ENCODE measurements at regions not wholly inside any gene's neighbourhood (a gene's known extent, or its start where the extent isn't known, plus 50 kb on each side); places are given as distances from the start of the nearest gene placed in this dataset.

DNA sequence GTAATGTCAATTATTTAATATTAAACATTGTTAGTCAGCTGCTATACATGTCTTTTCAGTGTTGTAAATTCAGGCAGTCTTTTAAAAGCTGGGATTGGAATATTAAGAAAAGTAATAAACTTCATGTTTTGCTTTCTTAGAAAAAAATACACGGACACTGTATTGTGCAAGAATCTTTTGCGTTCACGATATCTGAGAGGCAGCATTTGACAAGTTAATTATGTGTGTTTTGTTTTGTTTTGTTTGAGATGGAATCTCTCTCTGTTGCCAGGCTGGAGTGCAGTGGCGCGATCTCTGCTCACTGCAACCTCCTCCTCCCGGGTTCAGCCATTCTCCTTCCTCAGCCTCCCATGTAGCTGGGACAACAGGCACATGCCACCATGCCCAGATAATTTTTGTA lies 1661.3 kb downstream of the HACE1 start:
- DNase-seq (ENCODE audit: low spot score) = no peak
- intact Hi-C loops (cut with DNase I) = no loop called here

- DNase-seq (ENCODE audit: low spot score) = no peak
- intact Hi-C loops (cut with DNase I) = no loop called here
Observed at GRCh38 chr6:103193413-103193812, 1666.3 kb downstream of the HACE1 start.

DNA sequence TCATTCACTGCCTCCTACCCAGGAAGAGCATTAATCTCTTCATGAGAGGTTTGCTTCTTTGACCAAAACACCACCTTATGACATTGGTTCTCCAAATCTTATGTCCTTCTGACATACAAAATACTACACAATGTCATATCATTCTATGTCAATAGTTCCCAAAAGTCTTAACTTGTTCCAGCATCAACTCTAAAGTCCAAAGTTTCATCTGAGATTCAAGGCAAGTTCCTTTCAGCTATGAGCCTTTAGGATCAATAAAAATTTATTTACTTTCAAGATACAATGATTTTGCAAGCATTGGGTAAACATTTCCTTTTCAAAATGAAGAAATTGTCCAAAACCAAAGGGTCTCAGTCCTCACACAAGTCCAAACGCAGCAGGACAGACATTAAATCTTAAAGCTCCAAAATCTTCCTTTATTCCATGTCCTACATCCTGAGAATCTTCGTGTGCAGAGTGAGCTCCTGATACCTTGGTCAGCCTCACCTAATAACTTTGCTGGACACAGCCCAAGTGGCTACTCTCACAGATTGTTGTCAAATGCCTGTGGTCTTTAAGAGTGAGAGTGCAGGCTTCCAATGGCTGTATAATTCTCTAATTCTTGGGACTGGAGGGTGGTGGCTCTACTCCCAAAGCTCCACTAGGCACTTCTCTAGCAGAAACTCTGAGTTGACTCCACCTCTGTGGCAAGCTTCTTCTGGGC lies 1668.2 kb downstream of the HACE1 start:
- DNase-seq (ENCODE audit: low spot score) = no peak
- intact Hi-C loops (cut with DNase I) = no loop called here

DNA sequence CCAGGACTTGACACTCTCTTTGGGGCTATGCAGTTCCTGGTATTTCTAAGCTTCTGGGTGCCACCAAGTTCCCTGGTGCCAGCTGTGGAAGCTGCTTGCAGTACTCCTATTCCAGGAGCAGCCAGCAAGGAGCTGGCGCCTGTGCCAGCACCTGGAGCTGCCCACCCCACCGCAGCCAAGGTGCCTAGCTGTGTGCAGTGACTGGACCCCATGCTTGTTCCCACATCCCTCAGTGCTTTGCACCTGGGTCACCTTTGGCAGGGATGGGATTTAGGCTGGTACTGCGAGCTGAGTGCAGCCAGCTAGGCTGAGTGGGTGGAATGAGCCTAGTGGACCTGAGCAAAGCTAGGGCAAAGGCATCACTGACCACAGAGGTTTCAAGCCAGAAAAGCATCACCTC lies 1674.9 kb downstream of the HACE1 start:
- DNase-seq (ENCODE audit: low spot score) = no peak
- intact Hi-C loops (cut with DNase I) = loop anchor here in 1 of 2 donors (10.0 kb wide), 1 partner anchor 740 kb away; no protein-coding TSS in a partner anchor

- no peak for DNase-seq (ENCODE audit: low spot score)
- intact Hi-C loops (cut with DNase I) = loop anchor here in 1 of 2 donors (10.0 kb wide), 1 partner anchor 741 kb away; no protein-coding TSS in a partner anchor
Observed at GRCh38 chr6:103183831-103184411, 1675.8 kb downstream of the HACE1 start.

DNA sequence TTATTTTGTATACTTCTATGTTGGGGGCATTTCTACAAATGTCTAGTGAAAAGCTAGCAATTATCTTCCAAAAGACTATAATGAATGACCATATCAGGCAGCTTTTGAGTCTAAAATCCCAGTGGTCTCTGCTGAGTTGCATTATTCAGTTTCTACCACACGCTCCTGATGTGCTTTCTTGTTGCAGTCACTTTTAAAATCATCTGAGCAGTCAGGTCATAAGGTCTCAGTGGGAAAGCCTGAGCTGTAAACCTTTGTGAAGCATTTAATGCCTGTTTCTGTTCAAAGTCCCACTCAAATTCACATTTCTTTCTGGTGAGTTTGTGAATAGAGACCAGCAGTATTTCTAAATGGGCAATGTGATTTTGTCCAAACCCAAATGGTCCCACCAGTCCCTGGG lies 1681.5 kb downstream of the HACE1 start:
- DNase-seq (ENCODE audit: low spot score) = no peak
- intact Hi-C loops (cut with DNase I) = no loop called here

GRCh38 chr6:103177791-103178190 lies 1681.9 kb downstream of the HACE1 start:
- DNase-seq (ENCODE audit: low spot score) = no peak
- intact Hi-C loops (cut with DNase I) = no loop called here

- no peak for DNase-seq (ENCODE audit: low spot score)
- intact Hi-C loops (cut with DNase I) = no loop called here
Observed at GRCh38 chr6:103175056-103175455, 1684.7 kb downstream of the HACE1 start.

- no peak for DNase-seq (ENCODE audit: low spot score)
- intact Hi-C loops (cut with DNase I) = no loop called here
Observed at GRCh38 chr6:103167345-103168071, 1692.2 kb downstream of the HACE1 start.

- DNase-seq (ENCODE audit: low spot score) = no peak
- intact Hi-C loops (cut with DNase I) = no loop called here
Observed at GRCh38 chr6:103154779-103155572, 1704.7 kb downstream of the HACE1 start.

- intact Hi-C loops (cut with DNase I) = no loop called here
- no peak for DNase-seq (ENCODE audit: low spot score)
Observed at GRCh38 chr6:103153016-103153415, 1706.7 kb downstream of the HACE1 start.

GRCh38 chr6:103142902-103143301 lies 1716.8 kb downstream of the HACE1 start:
- DNase-seq (ENCODE audit: low spot score) = no peak
- intact Hi-C loops (cut with DNase I) = no loop called here

DNA sequence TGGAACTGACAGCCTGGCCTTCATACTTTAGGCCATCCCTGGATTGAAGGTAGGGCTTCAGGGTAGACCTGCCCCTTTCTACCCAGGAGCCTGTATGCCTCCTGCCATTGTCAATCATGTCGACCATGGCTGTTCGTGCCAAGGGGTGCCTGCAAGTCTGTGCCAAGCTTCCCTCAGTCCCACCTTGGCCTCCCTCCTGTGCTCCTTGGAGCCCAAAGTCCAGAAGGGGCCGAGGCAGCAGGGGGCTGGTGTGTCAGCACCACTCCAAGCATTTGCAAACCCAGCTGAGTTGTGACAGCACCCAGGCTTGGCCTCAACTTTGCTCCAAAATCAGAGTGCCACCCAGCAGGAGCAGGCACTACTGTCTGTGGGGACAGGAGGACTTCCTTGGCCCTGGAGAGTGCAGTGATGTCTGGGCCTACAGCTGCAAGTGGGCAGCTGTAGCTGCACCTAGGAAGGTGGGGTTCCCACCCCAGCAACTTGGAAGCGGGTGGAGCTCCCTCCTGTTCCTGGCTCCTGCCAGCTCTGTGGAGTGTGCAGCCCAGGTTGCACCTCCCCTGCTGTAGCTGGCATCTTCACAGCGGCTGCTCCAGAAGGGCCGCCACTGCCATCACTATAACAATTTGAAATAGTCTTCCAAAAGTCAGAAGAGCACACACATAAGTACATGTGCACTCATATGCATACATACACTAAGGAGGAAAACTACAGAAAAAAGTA lies 1719.3 kb downstream of the HACE1 start:
- peak; percentile 45 for DNase-seq (ENCODE audit: low spot score)
- intact Hi-C loops (cut with DNase I) = no loop called here

DNA sequence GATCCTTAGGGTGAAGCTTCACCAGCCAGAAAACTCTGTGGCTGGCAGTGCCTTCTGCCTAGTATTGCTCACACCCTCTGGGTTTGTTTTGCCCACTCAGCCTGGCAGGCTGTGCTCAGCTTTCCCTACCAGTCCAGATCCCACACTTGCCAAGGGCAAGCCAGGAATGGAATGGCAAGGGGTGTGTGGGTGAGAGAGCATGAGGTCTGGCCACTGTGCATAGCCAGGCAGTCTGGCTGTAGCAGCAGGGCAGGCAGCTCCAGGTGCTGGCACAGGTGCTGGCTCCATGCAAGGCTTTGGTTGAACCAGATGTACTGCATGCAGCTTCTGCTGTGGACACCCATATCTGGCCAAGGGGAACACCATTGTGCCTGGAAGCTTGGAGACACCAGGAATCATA lies 1720.3 kb downstream of the HACE1 start:
- no peak for DNase-seq (ENCODE audit: low spot score)
- intact Hi-C loops (cut with DNase I) = no loop called here

- no peak for DNase-seq (ENCODE audit: low spot score)
- intact Hi-C loops (cut with DNase I) = no loop called here
Observed at GRCh38 chr6:103124471-103124870, 1731.0 kb downstream of the GRIK2 start.

DNA sequence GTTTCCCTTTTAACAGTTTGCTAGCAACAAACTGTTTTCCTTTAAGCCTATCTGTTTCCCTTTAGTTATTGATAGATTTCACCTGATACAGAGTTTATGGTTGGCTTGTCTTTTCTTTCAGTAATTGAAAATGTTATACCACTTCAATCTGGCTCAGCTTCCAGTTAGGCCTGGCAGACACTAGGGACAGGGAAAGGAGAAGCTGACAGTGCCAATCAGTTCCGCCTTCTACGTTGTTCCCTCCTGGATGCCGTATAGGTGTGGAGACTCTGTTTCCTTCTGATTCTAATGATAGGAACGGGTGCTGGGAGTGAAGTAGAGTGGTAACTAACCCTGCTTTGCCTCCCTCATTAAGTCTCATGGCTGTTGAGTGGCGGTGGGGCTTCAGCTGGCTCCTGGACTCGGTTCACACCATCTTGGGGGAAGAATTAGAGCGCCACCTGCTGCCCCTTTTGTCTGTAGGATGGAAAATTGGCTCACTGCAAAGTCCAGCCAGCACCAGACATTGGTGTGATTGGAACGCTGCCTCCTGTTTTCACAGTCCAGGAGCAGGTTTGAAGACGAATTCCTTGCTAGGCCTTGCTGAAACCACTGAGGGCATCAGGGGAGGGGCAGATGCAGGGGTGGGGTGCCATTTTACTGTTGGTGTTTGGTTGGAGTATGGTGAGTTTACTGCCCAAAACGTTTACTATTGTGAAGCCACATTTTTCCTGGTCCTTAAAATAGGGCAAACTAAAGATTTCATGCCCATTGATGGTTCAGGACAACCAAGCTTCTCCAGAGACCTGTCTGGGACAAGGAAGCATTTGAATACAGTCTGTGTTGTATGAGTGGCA lies 1729.5 kb downstream of the GRIK2 start:
- intact Hi-C loops (cut with DNase I) = no loop called here
- DNase-seq (ENCODE audit: low spot score) = no peak

- DNase-seq (ENCODE audit: low spot score) = no peak
- intact Hi-C loops (cut with DNase I) = no loop called here
Observed at GRCh38 chr6:103119056-103119455, 1725.5 kb downstream of the GRIK2 start.

GRCh38 chr6:103114582-103114981 lies 1721.1 kb downstream of the GRIK2 start:
- intact Hi-C loops (cut with DNase I) = no loop called here
- no peak for DNase-seq (ENCODE audit: low spot score)
